Endodermal cell (in vitro differentiated cells): ENCODE measurements at regions not wholly inside any gene's neighbourhood (a gene's known extent, or its start where the extent isn't known, plus 50 kb on each side); places are given as distances from the start of the nearest gene placed in this dataset.
A peak's percentile ranks its signal among the peaks of the same experiment; 100 is the strongest.

Source experiments
- DNase-seq: peaks from one replicate; pipeline ENCODE4 v3.0.0-alpha.2; 2017
- H3K27ac ChIP-seq: 2 replicates; pipeline ENCODE4 v1.5.1; 2013; ENCODE audit warnings: mild to moderate bottlenecking, low read depth, low read length, moderate library complexity
- H3K27me3 ChIP-seq: 2 replicates; pipeline ENCODE4 v1.6.1; 2013; ENCODE audit warnings: mild to moderate bottlenecking, low read length, moderate library complexity; ENCODE audit not compliant: insufficient read depth, control insufficient read depth, poor library complexity, severe bottlenecking
- H3K36me3 ChIP-seq: 2 replicates; pipeline ENCODE4 v1.7.0; 2013; ENCODE audit warnings: mild to moderate bottlenecking, low read length, moderate library complexity; ENCODE audit not compliant: control insufficient read depth, insufficient read depth
- H3K4me1 ChIP-seq: one replicate; pipeline ENCODE4 v1.7.0; 2013; ENCODE audit warnings: low read length; ENCODE audit not compliant: control insufficient read depth, insufficient read depth
- H3K4me3 ChIP-seq: 2 replicates; pipeline ENCODE4 v1.5.1; 2013; ENCODE audit warnings: mild to moderate bottlenecking, low read length, moderate library complexity
- H3K9ac ChIP-seq: 2 replicates; pipeline ENCODE4 v1.6.1; 2013; ENCODE audit warnings: mild to moderate bottlenecking, low read length, moderate library complexity; ENCODE audit not compliant: poor library complexity, severe bottlenecking; ENCODE audit errors: extremely low read depth
- H3K9me3 ChIP-seq: 2 replicates; pipeline ENCODE4 v1.6.1; 2013; ENCODE audit warnings: mild to moderate bottlenecking, low read length, moderate library complexity; ENCODE audit not compliant: control insufficient read depth
- H3K27ac Mint-ChIP-seq: 2 replicates; pipeline ENCODE4 v1.8.0; 2020; ENCODE audit warnings: mixed read lengths
- H3K27me3 Mint-ChIP-seq: 2 replicates; pipeline ENCODE4 v1.8.0; 2021; ENCODE audit warnings: mild to moderate bottlenecking, mixed read lengths; ENCODE audit not compliant: insufficient read depth
- H3K36me3 Mint-ChIP-seq: 2 replicates; pipeline ENCODE4 v1.8.0; 2020; ENCODE audit warnings: low read depth, mixed read lengths
- H3K4me1 Mint-ChIP-seq: 2 replicates; pipeline ENCODE4 v1.8.0; 2020; ENCODE audit warnings: mixed read lengths
- H3K4me3 Mint-ChIP-seq: 2 replicates; pipeline ENCODE4 v1.8.0; 2020; ENCODE audit warnings: mild to moderate bottlenecking, moderate library complexity, mixed read lengths
- H3K9me3 Mint-ChIP-seq: 2 replicates; pipeline ENCODE4 v1.8.0; 2020; ENCODE audit warnings: mild to moderate bottlenecking, mixed read lengths
- whole genome bisulfite sequencing, 2 experiments: methylation state at CpG; one replicate each; pipeline versions ENCODE4 v1.1.5 to v1.1.7; 2013; ENCODE audit warnings: missing lambda C conversion rate in 2 of 2, mixed read lengths in 1 of 2; ENCODE audit not compliant: insufficient coverage in 1 of 2, insufficient read length in 1 of 2; 5-methylcytosine and 5-hydroxymethylcytosine counted together
- TF ChIP-seq, protein P1 (sequence below): fragments of 200-600 bp; sonication (generic); conservative IDR thresholded peaks from 2 replicates; pipeline ENCODE4 v1.5.0; 2021; ENCODE audit warnings: antibody characterized with exemption, mild to moderate bottlenecking

DNA sequence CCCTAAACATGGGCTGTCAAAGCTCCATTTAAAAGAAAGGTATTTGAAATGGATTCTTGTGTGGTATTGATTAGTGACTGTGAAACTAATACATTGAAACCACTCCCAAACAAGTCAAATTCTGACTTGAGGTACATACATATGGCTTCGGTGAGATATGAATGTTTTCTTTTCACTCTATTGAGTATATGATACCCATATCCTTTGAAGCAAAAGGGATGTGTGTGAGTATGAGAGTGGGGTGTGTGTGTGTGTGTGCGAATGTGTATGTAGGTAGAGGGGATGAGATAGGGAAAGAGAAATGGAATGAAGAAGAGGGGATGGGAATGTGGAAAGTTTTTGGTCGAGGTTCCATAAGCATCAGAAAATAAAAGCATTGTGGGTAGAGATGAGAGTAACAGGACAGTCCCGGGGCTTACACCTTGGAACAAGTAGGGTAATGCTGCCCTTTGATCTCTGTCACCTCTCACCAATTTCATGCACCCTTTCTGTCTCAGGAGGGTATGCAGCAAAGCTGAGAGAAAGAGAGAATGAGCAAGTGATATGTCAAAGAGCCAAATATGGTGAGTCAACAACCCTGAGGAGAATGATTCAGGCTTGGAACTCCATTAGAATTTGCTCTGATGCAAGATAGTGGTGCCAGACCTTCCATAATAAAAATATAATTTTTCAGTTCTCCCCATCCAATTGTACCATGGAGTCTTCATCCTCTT, 64.0 kb upstream of the ZEB2 start:
- no peak overlapping the region for H3K27ac Mint-ChIP-seq

DNA sequence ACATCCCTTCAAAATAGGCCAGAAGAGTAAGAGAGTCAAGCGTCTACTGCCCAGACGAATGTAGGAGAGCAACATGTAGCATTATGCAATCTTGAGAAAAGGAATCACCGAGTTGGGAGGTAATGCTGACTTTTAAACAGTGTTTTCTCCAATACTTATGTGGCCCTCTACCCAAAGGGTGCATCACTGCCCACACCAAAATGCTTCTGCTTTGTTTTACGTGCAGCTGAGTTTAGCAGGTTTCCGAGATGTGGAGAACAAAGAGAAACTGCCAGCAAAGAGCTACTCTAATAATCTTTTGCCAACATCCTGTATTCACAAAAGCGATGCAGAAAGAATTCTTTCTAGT, 63.4 kb upstream of the ZEB2 start:
- Histone ChIP-seq H3K4me1 (peaks cover 18% of the 10 kb centered on the region), H3K36me3 (no peaks in the 10 kb centered on the region), H3K9ac (no peak overlapping the region), H3K9me3 (no peaks in the 10 kb centered on the region), H3K27ac (no peak overlapping the region), H3K4me3 (no peak overlapping the region), H3K27me3 (peaks cover 15% of the 10 kb centered on the region)
- no peak for DNase-seq
- Mint-ChIP-seq H3K4me1 (peaks cover 36% of the 10 kb centered on the region), H3K27ac (no peak overlapping the region), H3K36me3 (no peaks in the 10 kb centered on the region), H3K4me3 (no peak overlapping the region), H3K27me3 (peaks cover 35% of the 10 kb centered on the region), H3K9me3 (no peaks in the 10 kb centered on the region)
- 92 to 95% methylated on average over 5 to 6 of the region's 6 CpGs for WGBS, 2 experiments
- TF ChIP-seq, protein P1, sequence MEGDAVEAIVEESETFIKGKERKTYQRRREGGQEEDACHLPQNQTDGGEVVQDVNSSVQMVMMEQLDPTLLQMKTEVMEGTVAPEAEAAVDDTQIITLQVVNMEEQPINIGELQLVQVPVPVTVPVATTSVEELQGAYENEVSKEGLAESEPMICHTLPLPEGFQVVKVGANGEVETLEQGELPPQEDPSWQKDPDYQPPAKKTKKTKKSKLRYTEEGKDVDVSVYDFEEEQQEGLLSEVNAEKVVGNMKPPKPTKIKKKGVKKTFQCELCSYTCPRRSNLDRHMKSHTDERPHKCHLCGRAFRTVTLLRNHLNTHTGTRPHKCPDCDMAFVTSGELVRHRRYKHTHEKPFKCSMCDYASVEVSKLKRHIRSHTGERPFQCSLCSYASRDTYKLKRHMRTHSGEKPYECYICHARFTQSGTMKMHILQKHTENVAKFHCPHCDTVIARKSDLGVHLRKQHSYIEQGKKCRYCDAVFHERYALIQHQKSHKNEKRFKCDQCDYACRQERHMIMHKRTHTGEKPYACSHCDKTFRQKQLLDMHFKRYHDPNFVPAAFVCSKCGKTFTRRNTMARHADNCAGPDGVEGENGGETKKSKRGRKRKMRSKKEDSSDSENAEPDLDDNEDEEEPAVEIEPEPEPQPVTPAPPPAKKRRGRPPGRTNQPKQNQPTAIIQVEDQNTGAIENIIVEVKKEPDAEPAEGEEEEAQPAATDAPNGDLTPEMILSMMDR: no peak

More for the DNA sequence above, 64.0 kb upstream of the ZEB2 start:
- TF ChIP-seq, protein P1: no peak
- no peaks in the 10 kb centered on the region for H3K9me3 ChIP-seq
- Mint-ChIP-seq H3K27me3 (peaks cover 35% of the 10 kb centered on the region), H3K4me3 (no peak overlapping the region), H3K36me3 (no peaks in the 10 kb centered on the region), H3K9me3 (no peaks in the 10 kb centered on the region), H3K4me1 (peaks cover 35% of the 10 kb centered on the region)
- H3K4me3 ChIP-seq: no peak overlapping the region
- DNase-seq: no peak
- H3K9ac ChIP-seq: no peak overlapping the region
- H3K27me3 ChIP-seq: peaks cover 15% of the 10 kb centered on the region
- H3K36me3 ChIP-seq: no peaks in the 10 kb centered on the region
- WGBS, 2 experiments: 95% methylated on average over 4 of the region's 4 CpGs; no CpG with 5 or more reads in 1 of the 2 experiments
- H3K27ac ChIP-seq: no peak overlapping the region
- peaks cover 18% of the 10 kb centered on the region for H3K4me1 ChIP-seq

DNA sequence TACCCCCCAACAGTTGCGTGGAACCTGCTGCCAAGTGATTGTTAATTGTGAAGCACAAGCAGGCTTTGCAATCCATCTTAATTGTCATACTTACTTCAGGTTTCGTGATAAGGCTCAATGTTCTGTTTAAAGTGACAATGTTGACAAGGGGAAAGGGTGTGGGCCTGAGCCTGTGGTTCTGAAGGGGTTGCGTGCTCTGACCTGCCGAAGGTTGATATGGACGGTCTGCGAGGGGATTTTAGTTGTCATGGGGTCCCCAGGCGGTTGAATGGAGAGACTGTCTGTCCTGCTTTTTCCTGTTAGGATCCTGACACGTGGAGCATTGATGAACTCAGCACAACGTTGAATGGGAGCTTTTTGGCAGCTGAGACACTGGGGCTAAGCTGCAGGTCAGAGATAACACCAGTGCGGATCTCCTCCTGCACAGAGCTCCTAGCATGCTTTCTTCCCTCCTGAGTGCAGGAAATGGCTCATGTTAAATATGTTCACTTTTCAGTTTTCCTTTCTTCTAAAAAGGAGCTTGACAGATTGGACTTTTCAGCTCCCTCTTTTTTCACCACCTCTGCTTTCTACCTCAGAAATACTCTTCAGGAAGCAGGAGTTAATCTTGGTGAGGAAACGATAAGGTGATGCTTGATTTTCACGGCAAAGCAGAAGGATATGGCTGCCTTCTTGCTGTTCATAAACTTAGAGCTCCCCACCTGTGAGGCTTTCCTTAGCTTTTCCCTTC, 62.9 kb upstream of the ZEB2 start:
- 77 to 81% methylated on average over 12 of the region's 12 CpGs for WGBS, 2 experiments
- peak; percentile 48 for DNase-seq
- peaks cover 38% of the 10 kb centered on the region for H3K4me1 Mint-ChIP-seq
- Histone ChIP-seq H3K27me3 (peaks cover 15% of the 10 kb centered on the region), H3K27ac (no peak overlapping the region), H3K4me1 (peaks cover 18% of the 10 kb centered on the region), H3K4me3 (no peak overlapping the region), H3K36me3 (no peaks in the 10 kb centered on the region), H3K9me3 (no peaks in the 10 kb centered on the region), H3K9ac (no peak overlapping the region)
- H3K27ac Mint-ChIP-seq: no peak overlapping the region
- peaks cover 35% of the 10 kb centered on the region for H3K27me3 Mint-ChIP-seq
- no peaks in the 10 kb centered on the region for H3K9me3 Mint-ChIP-seq
- TF ChIP-seq, protein P1: no peak
- H3K4me3 Mint-ChIP-seq: no peak overlapping the region
- H3K36me3 Mint-ChIP-seq: no peaks in the 10 kb centered on the region
